PC-3 (cell line): ENCODE measurements at regions not wholly inside any gene's neighbourhood (a gene's known extent, or its start where the extent isn't known, plus 50 kb on each side); places are given as distances from the start of the nearest gene placed in this dataset.

Source experiments
- CTCF ChIP-seq: fragments of 300-600 bp; sonication (generic); conservative IDR thresholded peaks from 2 replicates; pipeline ENCODE4 v1.5.1; 2017; ENCODE audit warnings: antibody characterized with exemption, low read depth, mild to moderate bottlenecking, low read length
- EZH2 ChIP-seq: fragments of 300-600 bp; sonication (generic); IDR thresholded peaks from one replicate; pipeline ENCODE4 v1.6.1; 2017; ENCODE audit warnings: antibody characterized with exemption, mild to moderate bottlenecking, low read length; ENCODE audit not compliant: unreplicated experiment

- TF ChIP-seq EZH2: no peak
- TF ChIP-seq CTCF: no peak
These were observed 174.6 kb upstream of the PITX2 start for GRCh38 chr4:110797486-110797885.
